DMS53 (cell line): ENCODE measurements at regions not wholly inside any gene's neighbourhood (a gene's known extent, or its start where the extent isn't known, plus 50 kb on each side); places are given as distances from the start of the nearest gene placed in this dataset.
"Not testable (repeated sequence)": the region's sequence is repeated elsewhere in the genome, so short reads cannot be mapped to it uniquely, and the experiment has no call there.

Source experiments
- DNase-seq: peaks from one replicate; lab custom pipeline; 2025; lab: John Stamatoyannopoulos, UW

GRCh38 chr9:82052081-82052480, 63.5 kb downstream of the SPATA31D1 start:
- no peak for DNase-seq

GRCh38 chr9:82054264-82055015, 65.9 kb downstream of the SPATA31D1 start:
- no peak for DNase-seq

- no peak for DNase-seq
Observed at GRCh38 chr9:82057805-82058204, 69.2 kb downstream of the SPATA31D1 start.

- DNase-seq: not testable (repeated sequence)
Observed at GRCh38 chr9:82061801-82062200, 73.2 kb downstream of the SPATA31D1 start.

- DNase-seq: no peak
Observed at GRCh38 chr9:82062245-82062644, 73.7 kb downstream of the SPATA31D1 start.

GRCh38 chr9:82073551-82074543, 85.3 kb downstream of the SPATA31D1 start:
- DNase-seq: no peak

GRCh38 chr9:82080265-82080664, 91.7 kb downstream of the SPATA31D1 start:
- DNase-seq: no peak

GRCh38 chr9:82081496-82081895, 92.9 kb downstream of the SPATA31D1 start:
- no peak for DNase-seq

- DNase-seq: no peak
Observed at GRCh38 chr9:82082563-82082962, 94.0 kb downstream of the SPATA31D1 start.

GRCh38 chr9:82088591-82088990, 100.0 kb downstream of the SPATA31D1 start:
- no peak for DNase-seq

- DNase-seq: no peak
Observed at GRCh38 chr9:82090046-82090445, 101.5 kb downstream of the SPATA31D1 start.

- DNase-seq: no peak
Observed at GRCh38 chr9:82091100-82091499, 102.5 kb downstream of the SPATA31D1 start.

GRCh38 chr9:82091610-82092009, 103.0 kb downstream of the SPATA31D1 start:
- no peak for DNase-seq

GRCh38 chr9:82101475-82101874, 112.9 kb downstream of the SPATA31D1 start:
- peak; percentile 25 for DNase-seq

GRCh38 chr9:82104252-82104651, 115.7 kb downstream of the SPATA31D1 start:
- no peak for DNase-seq

- DNase-seq: no peak
Observed at GRCh38 chr9:82105729-82106128, 117.2 kb downstream of the SPATA31D1 start.

- no peak for DNase-seq
Observed at GRCh38 chr9:82106536-82106935, 118.0 kb downstream of the SPATA31D1 start.

GRCh38 chr9:82108474-82108873, 119.9 kb downstream of the SPATA31D1 start:
- DNase-seq: no peak

GRCh38 chr9:82108941-82109340, 120.4 kb downstream of the SPATA31D1 start:
- no peak for DNase-seq

GRCh38 chr9:82109626-82110025, 121.1 kb downstream of the SPATA31D1 start:
- DNase-seq: no peak

GRCh38 chr9:82110881-82111280, 122.3 kb downstream of the SPATA31D1 start:
- no peak for DNase-seq

GRCh38 chr9:82115331-82115730, 126.8 kb downstream of the SPATA31D1 start:
- DNase-seq: no peak

- DNase-seq: no peak
Observed at GRCh38 chr9:82115900-82116299, 127.3 kb downstream of the SPATA31D1 start.
